Keratinocyte (primary cell): ENCODE measurements at regions not wholly inside any gene's neighbourhood (a gene's known extent, or its start where the extent isn't known, plus 50 kb on each side); places are given as distances from the start of the nearest gene placed in this dataset.

Source experiments
- DNase-seq: peaks from one replicate; pipeline ENCODE4 v3.0.0-alpha.2; 2011; ENCODE audit warnings: low read depth, missing footprints, low spot score
- FAIRE-seq: peaks from 2 replicates; lab custom pipeline; 2011; peaks lifted over from hg19 to GRCh38; lab: Jason Lieb, UNC
- H2AFZ ChIP-seq: 2 replicates; pipeline ENCODE4 v1.6.0; 2012; ENCODE audit warnings: low read length, control low read depth, inconsistent platforms; ENCODE audit not compliant: control insufficient read depth
- H3K27ac ChIP-seq: 2 replicates; pipeline ENCODE4 v1.5.1; 2011; ENCODE audit warnings: low read length; ENCODE audit not compliant: control insufficient read depth, insufficient read depth
- H3K27me3 ChIP-seq: 3 replicates; pipeline ENCODE4 v1.6.0; 2011; ENCODE audit warnings: low read length; ENCODE audit not compliant: control insufficient read depth, insufficient read depth; ENCODE audit errors: extremely low read depth
- H3K36me3 ChIP-seq, 2 experiments: 2 replicates in 1 of 2; 3 replicates in 1 of 2; pipeline ENCODE4 v1.5.1; 2011; ENCODE audit warnings: low read length in 2 of 2, mild to moderate bottlenecking in 1 of 2; ENCODE audit not compliant: control insufficient read depth in 2 of 2, insufficient read depth in 2 of 2; ENCODE audit errors: extremely low read depth in 1 of 2
- H3K4me1 ChIP-seq: 3 replicates; pipeline ENCODE4 v1.5.1; 2011; ENCODE audit warnings: low read length; ENCODE audit not compliant: control insufficient read depth, insufficient read depth; ENCODE audit errors: extremely low read depth
- H3K4me2 ChIP-seq: 3 replicates; pipeline ENCODE4 v1.6.0; 2011; ENCODE audit warnings: low read depth, low read length; ENCODE audit not compliant: control insufficient read depth, insufficient read depth; ENCODE audit errors: extremely low read depth
- H3K4me3 ChIP-seq, 3 experiments: fragments of 200-600 bp in 1 of 3; sonication (generic) in 1 of 3; 2 replicates in 2 of 3; 3 replicates in 1 of 3; pipeline ENCODE4 v1.5.1; 2011 to 2016; ENCODE audit warnings: low read length in 3 of 3, mild to moderate bottlenecking in 3 of 3, control low read depth in 2 of 3, inconsistent platforms in 1 of 3, low read depth in 1 of 3, mixed read lengths in 1 of 3, mixed run types in 1 of 3, moderate library complexity in 1 of 3; ENCODE audit not compliant: control insufficient read depth in 2 of 3, insufficient read depth in 2 of 3; ENCODE audit errors: extremely low read depth in 1 of 3
- H3K79me2 ChIP-seq: 2 replicates; pipeline ENCODE4 v1.6.0; 2012; ENCODE audit warnings: low read length; ENCODE audit not compliant: control insufficient read depth, insufficient read depth
- H3K9ac ChIP-seq: 3 replicates; pipeline ENCODE4 v1.6.0; 2011; ENCODE audit warnings: low read length; ENCODE audit not compliant: control insufficient read depth, insufficient read depth; ENCODE audit errors: extremely low read depth
- H3K9me1 ChIP-seq: 3 replicates; pipeline ENCODE4 v1.6.0; 2011; ENCODE audit warnings: low read length; ENCODE audit not compliant: control insufficient read depth, insufficient read depth; ENCODE audit errors: extremely low read depth
- H3K9me3 ChIP-seq: 2 replicates; pipeline ENCODE4 v1.5.1; 2012; ENCODE audit warnings: low read depth, low read length; ENCODE audit not compliant: control insufficient read depth
- H4K20me1 ChIP-seq: 3 replicates; pipeline ENCODE4 v1.6.0; 2011; ENCODE audit warnings: low read length; ENCODE audit not compliant: control insufficient read depth, insufficient read depth; ENCODE audit errors: extremely low read depth
- CTCF ChIP-seq, 3 experiments: IDR thresholded peaks in 1 of 3; conservative IDR thresholded peaks in 1 of 3; optimal IDR thresholded peaks in 1 of 3; 2 replicates in 2 of 3; 3 replicates in 1 of 3; pipeline versions ENCODE3 to v1.5.1; 2011; ENCODE audit warnings: low read length in 3 of 3, mild to moderate bottlenecking in 3 of 3, moderate library complexity in 2 of 3, control low read depth in 1 of 3, inconsistent platforms in 1 of 3; ENCODE audit not compliant: insufficient read depth in 2 of 3; ENCODE audit errors: extremely low read depth in 1 of 3
- EZH2 ChIP-seq: IDR thresholded peaks from one replicate; pipeline ENCODE4 v1.6.1; 2012; ENCODE audit warnings: inconsistent platforms, mild to moderate bottlenecking, low read length, moderate library complexity
- dilution Hi-C: fragments of 300-500 bp; cut with MboI; formaldehyde crosslinking; loops from one replicate; pipeline ENCODE4 v1.7.0; 2020; ENCODE audit warnings: low sequenced_read_pairs; ENCODE audit not compliant: extremely low pct_ligation_motif_present

GRCh38 chr1:106043971-106044370 lies 1012.5 kb upstream of the PRMT6 start:
- H3K36me3 ChIP-seq: no peaks in the 10 kb centered on the region
- DNase-seq: no peak
- no peak overlapping the region for H3K4me3 ChIP-seq
- no peak for TF ChIP-seq EZH2
- no peak for TF ChIP-seq CTCF (optimal IDR thresholded peaks at IDR 0.05 in 1 of 3, IDR thresholded peaks at IDR 0.05 in 1 of 3, conservative IDR thresholded peaks at IDR 0.05 in 1 of 3; ENCODE audit: extremely low read depth in 1 of 3, insufficient read depth in 2 of 3, low read length in 3 of 3)
- no peaks in the 10 kb centered on the region for H3K27me3 ChIP-seq
- FAIRE-seq: no peak
- H3K27ac ChIP-seq: no peak overlapping the region
- H3K4me2 ChIP-seq: no peak overlapping the region
- H3K79me2 ChIP-seq: no peaks in the 10 kb centered on the region
- no peaks in the 10 kb centered on the region for H3K4me1 ChIP-seq
- H4K20me1 ChIP-seq: no peaks in the 10 kb centered on the region
- no peak overlapping the region for H2AFZ ChIP-seq
- dilution Hi-C loops: no loop called here
- no peaks in the 10 kb centered on the region for H3K9me1 ChIP-seq
- H3K9ac ChIP-seq: no peak overlapping the region
- H3K9me3 ChIP-seq: no peaks in the 10 kb centered on the region

- dilution Hi-C loops: no loop called here
Observed at GRCh38 chr1:106047210-106047609, 1009.3 kb upstream of the PRMT6 start.

More at GRCh38 chr1:106047210-106047609, 1009.3 kb upstream of the PRMT6 start:
- Histone ChIP-seq H3K27ac (no peak overlapping the region), H3K9ac (no peak overlapping the region), H3K4me1 (no peaks in the 10 kb centered on the region), H3K36me3 (no peaks in the 10 kb centered on the region), H3K27me3 (no peaks in the 10 kb centered on the region), H3K9me1 (no peaks in the 10 kb centered on the region), H2AFZ (no peak overlapping the region), H3K4me3 (no peak overlapping the region), H3K4me2 (no peak overlapping the region), H3K79me2 (no peaks in the 10 kb centered on the region), H3K9me3 (no peaks in the 10 kb centered on the region), H4K20me1 (no peaks in the 10 kb centered on the region)
- FAIRE-seq (no peak), DNase-seq (no peak)
- no peak for TF ChIP-seq CTCF (optimal IDR thresholded peaks at IDR 0.05 in 1 of 3, IDR thresholded peaks at IDR 0.05 in 1 of 3, conservative IDR thresholded peaks at IDR 0.05 in 1 of 3; ENCODE audit: extremely low read depth in 1 of 3, insufficient read depth in 2 of 3, low read length in 3 of 3)
- TF ChIP-seq EZH2: no peak
